Smooth muscle cell (in vitro differentiated cells): ENCODE measurements at regions not wholly inside any gene's neighbourhood (a gene's known extent, or its start where the extent isn't known, plus 50 kb on each side); places are given as distances from the start of the nearest gene placed in this dataset.

Experiments
- DNase-seq: peaks from one replicate; lab custom pipeline; 2025; ENCODE audit not compliant: unreplicated experiment; lab: John Stamatoyannopoulos, UW
- H2AFZ ChIP-seq: fragments of 200-600 bp; sonication (generic); 2 replicates; pipeline ENCODE4 v1.6.0; 2016; ENCODE audit warnings: antibody characterized with exemption, low read depth, mild to moderate bottlenecking
- H3F3A ChIP-seq: fragments of 200-600 bp; sonication (generic); 2 replicates; pipeline ENCODE4 v1.6.0; 2017; ENCODE audit warnings: antibody characterized with exemption, low read depth
- H3K27ac ChIP-seq: fragments of 200-600 bp; sonication (generic); 2 replicates; pipeline ENCODE4 v1.5.1; 2016; ENCODE audit warnings: low read depth, mild to moderate bottlenecking
- H3K27me3 ChIP-seq: fragments of 200-600 bp; sonication (generic); 2 replicates; pipeline ENCODE4 v1.6.1; 2016; ENCODE audit warnings: low read depth, mild to moderate bottlenecking
- H3K36me3 ChIP-seq: fragments of 200-600 bp; sonication (generic); 2 replicates; pipeline ENCODE4 v1.5.1; 2016; ENCODE audit warnings: low read depth
- H3K4me1 ChIP-seq: fragments of 200-600 bp; sonication (generic); 2 replicates; pipeline ENCODE4 v1.5.1; 2016; ENCODE audit warnings: low read depth
- H3K4me2 ChIP-seq: fragments of 200-600 bp; sonication (generic); 2 replicates; pipeline ENCODE4 v1.6.0; 2016; ENCODE audit warnings: mild to moderate bottlenecking
- H3K4me3 ChIP-seq: fragments of 200-600 bp; sonication (generic); 2 replicates; pipeline ENCODE4 v1.5.1; 2016; ENCODE audit warnings: mild to moderate bottlenecking
- H3K79me2 ChIP-seq: fragments of 200-600 bp; sonication (generic); 2 replicates; pipeline ENCODE4 v1.6.0; 2016; ENCODE audit warnings: low read depth, mild to moderate bottlenecking
- H3K9ac ChIP-seq: fragments of 200-600 bp; sonication (generic); 2 replicates; pipeline ENCODE4 v1.6.0; 2016; ENCODE audit warnings: low read depth
- H3K9me3 ChIP-seq: fragments of 200-600 bp; sonication (generic); replicated peaks from 2 replicates; pipeline ENCODE4 v1.5.1; 2016; ENCODE audit warnings: low read depth
- H4K20me1 ChIP-seq: fragments of 200-600 bp; sonication (generic); 2 replicates; pipeline ENCODE4 v1.6.0; 2016; ENCODE audit warnings: low read depth
- CTCF ChIP-seq: fragments of 200-600 bp; sonication (generic); IDR thresholded peaks from 2 replicates; pipeline ENCODE4 v1.5.1; 2017; ENCODE audit warnings: borderline replicate concordance, mild to moderate bottlenecking, antibody characterized with exemption; ENCODE audit not compliant: insufficient read depth, poor library complexity, severe bottlenecking
- WGBS: methylation state at CpG from one replicate; pipeline ENCODE4 v1.1.7; 2016; ENCODE audit warnings: low lambda C conversion rate; 5-methylcytosine and 5-hydroxymethylcytosine counted together

GRCh38 chr5:67353500-67354450 is 157.2 kb upstream of the CD180 start:
- TF ChIP-seq CTCF = no peak
- no peaks in the 10 kb centered on the region for H3K36me3 ChIP-seq
- 77% methylated on average over 10 of the region's 10 CpGs for WGBS
- no peaks in the 10 kb centered on the region for H4K20me1 ChIP-seq
- no peak overlapping the region for H3K9ac ChIP-seq
- no peak for DNase-seq
- H2AFZ ChIP-seq = no peak overlapping the region
- no peaks in the 10 kb centered on the region for H3K79me2 ChIP-seq
- peaks cover 3% of the 10 kb centered on the region for H3K4me1 ChIP-seq
- no peaks in the 10 kb centered on the region for H3K9me3 ChIP-seq
- no peak overlapping the region for H3K27ac ChIP-seq
- H3K4me2 ChIP-seq = no peak overlapping the region
- no peak overlapping the region for H3K4me3 ChIP-seq
- H3F3A ChIP-seq = no peaks in the 10 kb centered on the region
- H3K27me3 ChIP-seq = peaks cover 6% of the 10 kb centered on the region

DNA sequence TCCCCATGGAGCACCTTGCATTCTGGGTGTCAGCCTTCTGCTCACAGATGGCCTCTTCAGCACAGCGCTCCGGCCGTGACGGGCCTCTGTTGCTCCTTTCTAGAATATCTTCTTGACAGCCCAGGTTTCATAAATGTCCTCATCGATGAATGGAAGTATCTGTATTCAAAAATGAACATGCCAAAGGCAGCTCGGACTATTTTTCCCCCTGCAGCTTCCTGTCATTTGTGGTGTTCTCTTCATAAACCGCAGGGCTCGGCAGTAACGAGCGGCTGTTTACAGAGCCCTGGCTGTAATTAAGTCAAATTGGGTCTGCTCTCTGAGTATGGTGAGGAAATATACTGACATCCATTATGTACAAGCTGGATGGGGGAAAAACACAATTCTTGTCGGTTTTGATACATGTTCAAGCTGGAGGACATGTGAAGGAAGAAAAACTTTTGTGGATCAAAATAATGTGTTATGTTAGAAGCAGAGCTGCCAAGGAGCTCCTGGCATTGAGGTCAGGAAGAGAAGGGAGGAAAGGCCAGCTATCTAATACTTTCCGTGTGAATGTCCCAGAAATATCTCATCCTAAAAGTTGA is 154.1 kb upstream of the CD180 start:
- Histone ChIP-seq H2AFZ (no peak overlapping the region), H3K79me2 (no peaks in the 10 kb centered on the region), H3K4me2 (no peak overlapping the region), H3K36me3 (no peaks in the 10 kb centered on the region), H4K20me1 (no peaks in the 10 kb centered on the region), H3F3A (no peaks in the 10 kb centered on the region), H3K27me3 (peaks cover 5% of the 10 kb centered on the region), H3K4me1 (peaks cover 3% of the 10 kb centered on the region), H3K27ac (no peak overlapping the region), H3K9ac (no peak overlapping the region), H3K4me3 (no peak overlapping the region), H3K9me3 (no peaks in the 10 kb centered on the region)
- TF ChIP-seq CTCF = no peak
- DNase-seq = no peak
- WGBS = 73% methylated on average over 12 of the region's 12 CpGs

DNA sequence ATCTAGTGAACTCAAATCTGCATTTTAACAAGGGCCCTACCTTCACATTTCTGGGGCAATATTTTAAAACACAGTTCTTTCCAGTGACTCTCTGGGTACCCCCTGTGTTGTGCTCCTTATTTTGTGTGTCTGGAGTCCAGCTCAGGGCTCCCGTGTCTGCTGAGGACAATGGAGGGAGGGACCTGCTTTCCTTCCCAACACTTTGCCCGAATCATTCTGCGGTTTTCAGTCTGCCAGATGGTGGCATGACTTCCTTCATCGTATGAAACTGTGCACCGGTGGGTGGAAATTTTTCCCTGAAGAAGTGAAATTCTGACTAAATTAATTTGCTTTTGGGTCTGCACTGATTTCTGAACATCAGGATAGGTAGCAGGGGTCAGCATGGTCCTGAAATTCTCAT is 153.6 kb upstream of the CD180 start:
- Histone ChIP-seq H3K27me3 (no peaks in the 10 kb centered on the region), H3K9me3 (no peaks in the 10 kb centered on the region), H3K27ac (no peak overlapping the region), H3K4me2 (no peak overlapping the region), H4K20me1 (no peaks in the 10 kb centered on the region), H2AFZ (no peak overlapping the region), H3K79me2 (no peaks in the 10 kb centered on the region), H3K36me3 (no peaks in the 10 kb centered on the region), H3F3A (no peaks in the 10 kb centered on the region), H3K9ac (no peak overlapping the region), H3K4me3 (no peak overlapping the region), H3K4me1 (peaks cover 3% of the 10 kb centered on the region)
- TF ChIP-seq CTCF = no peak
- no peak for DNase-seq
- 93% methylated on average over 5 of the region's 5 CpGs for WGBS

DNA sequence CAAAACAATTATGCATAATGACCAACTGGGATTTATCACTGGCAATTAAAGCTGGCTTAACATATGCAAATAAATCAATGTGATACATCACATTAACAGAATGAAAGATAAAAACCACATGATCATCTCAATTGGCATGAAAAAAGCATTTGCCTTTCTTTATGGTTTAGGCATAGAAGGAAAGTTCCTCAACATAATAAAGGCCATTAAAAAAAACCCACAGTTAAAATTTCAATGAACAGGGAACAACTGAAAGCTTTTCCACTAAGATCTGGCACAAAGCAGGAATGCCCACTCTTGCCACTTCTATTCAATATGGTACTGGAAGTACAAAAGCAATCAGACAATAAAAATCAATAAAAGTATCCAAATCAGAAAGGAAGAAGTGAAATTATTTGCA is 151.2 kb upstream of the CD180 start:
- TF ChIP-seq CTCF = no peak
- DNase-seq = no peak
- no peaks in the 10 kb centered on the region for H3K36me3 ChIP-seq
- H3K4me3 ChIP-seq = no peak overlapping the region
- no peaks in the 10 kb centered on the region for H3K9me3 ChIP-seq
- no peaks in the 10 kb centered on the region for H3K27me3 ChIP-seq
- no peak overlapping the region for H2AFZ ChIP-seq
- H3K9ac ChIP-seq = no peak overlapping the region
- peaks cover 3% of the 10 kb centered on the region for H3K4me1 ChIP-seq
- H3F3A ChIP-seq = no peaks in the 10 kb centered on the region
- no peaks in the 10 kb centered on the region for H4K20me1 ChIP-seq
- no peaks in the 10 kb centered on the region for H3K79me2 ChIP-seq
- H3K27ac ChIP-seq = no peak overlapping the region
- H3K4me2 ChIP-seq = no peak overlapping the region
